IPS DF 4.7 (cell line): ENCODE measurements at regions not wholly inside any gene's neighbourhood (a gene's known extent, or its start where the extent isn't known, plus 50 kb on each side); places are given as distances from the start of the nearest gene placed in this dataset.

ENCODE experiments used
- DNase-seq: peaks from one replicate; pipeline ENCODE4 v3.0.0-alpha.2; 2013; ENCODE audit warnings: low spot score; ENCODE audit errors: extremely low read depth

DNA sequence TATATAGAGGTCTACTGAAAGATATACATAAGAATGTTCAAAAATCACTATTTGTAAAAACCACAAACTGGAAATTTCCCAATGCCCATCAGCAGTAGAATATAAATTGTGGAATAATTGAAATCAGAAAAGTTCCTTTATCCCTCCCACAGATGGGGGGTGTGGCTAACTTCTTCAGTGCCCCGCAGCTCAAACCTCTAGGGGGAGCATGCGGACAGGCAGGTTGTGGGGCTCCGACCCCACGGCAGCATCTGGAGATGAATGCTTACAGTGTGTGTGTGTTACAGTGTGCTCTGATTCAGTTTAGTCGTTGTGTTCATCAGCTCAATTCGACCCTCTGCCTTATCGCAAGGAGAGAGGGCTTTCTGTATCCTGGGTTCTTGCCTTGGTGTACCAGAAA, 262.1 kb upstream of the LRRC7 start:
- no peak for DNase-seq

DNA sequence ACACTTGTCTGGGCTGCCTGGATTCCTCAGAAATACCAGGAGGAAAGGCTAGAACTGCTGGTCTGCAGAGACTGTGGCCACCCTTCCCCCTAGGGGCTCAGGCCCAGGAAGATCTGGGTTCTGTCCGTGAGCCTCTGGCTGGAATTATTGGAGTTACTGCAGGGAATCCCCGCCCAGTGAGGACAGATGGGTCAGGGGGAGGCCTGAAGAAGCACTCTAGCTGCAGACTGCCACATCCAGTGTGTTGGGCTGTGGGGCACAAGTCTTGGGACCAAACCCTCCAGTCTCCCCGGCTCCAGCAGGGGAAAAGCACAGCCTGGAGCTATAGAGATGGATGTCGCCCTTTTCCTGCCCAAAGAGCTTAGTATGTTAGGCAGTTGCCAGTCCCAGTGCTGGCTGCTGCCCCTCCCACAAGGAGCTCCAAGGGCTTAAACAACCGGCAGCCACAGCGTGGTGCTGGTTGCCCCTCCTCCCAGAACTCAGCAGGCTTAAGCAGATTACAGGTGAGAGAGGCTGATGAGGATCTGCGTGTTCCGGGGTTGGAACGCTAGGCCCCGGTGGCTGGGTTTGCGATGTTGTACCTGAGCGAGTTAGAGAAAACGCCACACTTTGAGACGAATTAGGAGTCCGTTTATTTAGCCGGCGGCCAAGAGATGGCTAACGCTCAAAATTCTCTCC, 255.5 kb upstream of the LRRC7 start:
- DNase-seq = peak; percentile 38

DNA sequence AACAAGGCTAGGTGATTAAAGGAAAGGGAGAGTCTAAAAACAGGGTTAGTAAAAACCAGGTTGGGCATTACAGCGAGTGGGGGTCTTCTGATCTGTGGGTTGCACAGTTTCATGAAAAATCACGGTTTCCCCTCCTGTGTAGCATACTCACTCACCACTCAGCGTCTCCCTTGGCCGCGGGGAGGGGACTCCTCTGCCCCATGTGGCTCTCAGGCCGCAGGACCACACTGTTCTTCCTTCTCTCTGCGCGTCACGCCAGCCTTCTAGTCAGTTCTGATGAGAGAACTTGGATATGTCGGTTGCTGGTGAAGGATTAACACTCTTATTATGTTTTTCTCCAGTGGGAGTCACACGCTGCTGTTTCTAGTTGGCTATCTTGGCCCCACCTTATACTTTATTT, 254.6 kb upstream of the LRRC7 start:
- DNase-seq = no peak

DNA sequence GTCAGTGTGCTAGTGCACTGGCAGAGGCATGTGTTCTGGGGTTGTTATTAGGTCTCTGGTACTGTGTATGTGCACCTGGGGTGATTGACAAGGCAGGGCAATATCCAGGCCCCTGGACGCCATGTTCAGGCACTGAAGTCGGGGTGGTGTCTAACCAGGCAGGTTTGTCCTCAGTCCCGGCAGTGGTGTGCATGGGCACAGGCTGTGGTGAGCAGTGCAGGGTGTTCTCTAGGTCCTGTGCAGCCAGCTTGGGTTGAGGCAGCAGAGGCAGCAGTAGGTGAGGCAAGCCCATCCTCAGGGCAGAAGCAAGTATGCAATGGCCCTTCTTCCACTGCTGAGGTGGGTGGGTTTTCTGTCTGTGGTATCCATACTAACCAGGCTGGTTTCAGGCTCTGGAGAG, 252.3 kb upstream of the LRRC7 start:
- no peak for DNase-seq

DNA sequence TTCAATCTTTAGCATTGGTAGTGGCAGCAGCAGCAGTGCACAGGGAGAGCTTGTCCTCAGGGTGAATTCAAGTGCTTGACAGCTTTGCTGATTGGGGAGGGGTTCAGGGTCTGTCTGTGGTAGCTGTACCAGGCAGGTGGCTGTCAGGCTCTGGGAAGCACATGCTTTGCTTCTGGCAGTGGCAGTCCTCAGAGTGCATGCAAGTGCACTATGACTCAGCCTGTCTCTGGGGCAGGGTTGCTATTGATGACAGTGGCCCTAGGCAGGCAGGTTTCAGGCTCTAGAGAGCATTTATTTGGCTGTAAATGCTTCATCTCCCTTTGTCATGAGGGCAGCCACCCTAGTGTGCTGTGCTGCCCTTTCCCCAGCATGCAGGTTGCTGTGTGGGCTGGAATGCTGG, 251.9 kb upstream of the LRRC7 start:
- no peak for DNase-seq

DNA sequence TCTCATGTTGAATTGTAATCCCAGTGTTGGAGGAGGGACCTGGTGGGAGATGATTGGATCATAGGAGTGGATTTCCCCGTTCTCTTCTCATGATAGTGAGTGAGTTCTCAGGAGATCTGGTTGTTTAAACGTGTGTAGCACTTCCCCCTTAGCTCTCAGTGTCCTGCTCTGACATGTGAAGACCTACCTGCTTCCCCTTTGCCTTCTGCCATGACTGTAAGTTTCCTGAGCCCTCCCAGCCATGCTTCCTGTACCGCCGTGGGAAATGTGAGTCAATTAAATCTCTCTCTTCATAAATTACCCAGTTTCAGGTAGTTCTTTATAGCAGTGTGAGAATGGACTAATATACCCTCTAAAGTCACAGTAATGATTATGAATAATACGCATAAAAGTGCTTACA, 248.4 kb upstream of the LRRC7 start:
- no peak for DNase-seq

DNA sequence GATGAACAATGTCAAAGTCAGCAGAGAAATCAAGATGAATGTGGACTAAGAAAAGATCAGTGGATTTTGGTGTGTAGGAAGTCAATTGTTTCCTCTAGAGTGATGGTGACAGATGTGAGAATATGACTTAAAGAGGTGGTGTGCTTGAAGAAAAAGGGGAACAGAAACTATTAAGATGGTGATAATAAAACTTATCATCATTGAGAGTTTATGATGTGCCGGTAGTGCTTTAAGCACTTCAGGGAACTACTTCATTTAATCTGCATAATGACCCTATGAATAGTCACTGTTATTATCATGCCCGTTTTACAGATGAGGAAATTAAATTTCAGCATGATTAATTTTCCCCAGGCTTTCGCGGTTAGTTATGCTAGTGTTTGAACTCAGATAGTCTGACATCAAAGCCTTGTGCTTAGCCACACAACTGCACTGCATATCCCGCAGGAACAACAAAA, 246.9 kb upstream of the LRRC7 start:
- DNase-seq = no peak

DNA sequence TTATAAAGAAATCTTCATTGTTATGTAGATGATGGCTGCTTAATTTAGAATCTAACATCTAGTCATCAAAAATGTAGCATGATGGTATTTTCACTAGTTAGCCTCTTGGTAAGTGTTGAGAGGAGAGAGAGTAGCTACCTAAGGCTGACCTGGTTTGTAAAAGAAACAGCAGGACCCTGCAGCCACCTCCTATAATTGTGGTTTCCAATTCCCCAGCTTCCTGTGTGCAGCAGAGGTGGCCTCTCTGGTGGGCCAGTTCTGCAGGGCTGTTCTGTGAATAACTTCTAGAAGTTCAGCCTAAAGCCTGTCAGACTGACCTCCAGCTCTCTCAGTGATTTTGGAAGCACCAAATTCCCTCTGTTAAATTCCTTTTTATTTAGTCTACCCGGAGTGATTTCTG, 246.4 kb upstream of the LRRC7 start:
- DNase-seq = no peak

DNA sequence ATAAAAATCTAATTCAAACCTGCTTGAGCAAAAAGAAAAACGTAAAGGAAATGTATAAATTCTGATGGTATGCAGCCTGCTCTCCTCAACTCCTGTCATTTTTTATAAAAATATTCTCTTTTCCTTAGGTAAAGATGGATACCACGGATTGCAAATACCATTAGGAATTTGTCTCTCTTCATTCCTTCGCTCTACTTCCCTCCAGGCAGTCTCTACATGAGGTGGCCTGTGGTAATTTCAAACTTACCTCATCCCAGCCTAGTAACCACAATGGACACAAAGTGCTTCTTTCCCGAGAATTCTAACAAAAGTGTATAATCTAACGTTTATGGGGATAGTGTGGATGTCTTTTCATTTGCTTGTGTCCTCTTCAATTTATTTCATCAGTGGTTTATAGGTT, 239.5 kb upstream of the LRRC7 start:
- DNase-seq = no peak

DNA sequence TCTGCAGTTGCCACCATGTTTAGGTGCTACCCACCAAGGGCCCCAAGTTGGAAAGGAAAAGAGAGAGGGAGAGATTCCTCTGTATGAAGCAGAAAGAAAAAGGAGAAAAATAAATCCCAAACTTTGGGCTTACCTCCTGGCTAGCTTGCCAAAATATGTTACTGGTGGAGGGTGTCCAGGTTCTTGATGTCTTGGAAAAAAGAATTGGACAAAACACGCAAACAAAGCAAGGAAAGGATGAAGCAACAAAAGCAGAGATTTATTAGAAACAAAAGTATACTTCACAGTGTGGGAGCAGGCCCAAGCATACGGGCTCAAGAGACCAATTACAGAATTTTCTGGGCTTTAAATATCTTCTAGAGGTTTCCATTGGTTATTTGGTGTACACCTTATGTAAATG, 204.5 kb upstream of the LRRC7 start:
- no peak for DNase-seq

DNA sequence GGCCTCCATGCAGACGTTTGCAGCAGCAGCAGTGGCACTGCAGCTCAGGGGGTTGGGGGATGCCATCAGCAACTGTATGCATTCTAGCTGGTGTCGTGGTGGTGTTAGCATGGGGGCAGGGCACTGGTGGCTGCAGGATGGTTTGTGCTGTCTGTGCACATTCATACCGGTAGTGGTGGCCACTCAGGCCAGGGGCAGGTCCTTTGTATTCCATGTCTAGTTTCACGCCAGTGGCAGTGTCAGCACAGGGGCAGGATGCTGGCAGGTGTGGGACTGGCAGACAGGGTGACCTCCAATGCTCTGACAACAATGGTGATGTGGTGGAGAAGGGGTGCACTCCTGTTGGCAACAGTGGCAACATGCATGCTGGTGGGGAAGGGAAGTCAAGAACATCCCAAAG, 194.2 kb upstream of the LRRC7 start:
- DNase-seq = no peak

DNA sequence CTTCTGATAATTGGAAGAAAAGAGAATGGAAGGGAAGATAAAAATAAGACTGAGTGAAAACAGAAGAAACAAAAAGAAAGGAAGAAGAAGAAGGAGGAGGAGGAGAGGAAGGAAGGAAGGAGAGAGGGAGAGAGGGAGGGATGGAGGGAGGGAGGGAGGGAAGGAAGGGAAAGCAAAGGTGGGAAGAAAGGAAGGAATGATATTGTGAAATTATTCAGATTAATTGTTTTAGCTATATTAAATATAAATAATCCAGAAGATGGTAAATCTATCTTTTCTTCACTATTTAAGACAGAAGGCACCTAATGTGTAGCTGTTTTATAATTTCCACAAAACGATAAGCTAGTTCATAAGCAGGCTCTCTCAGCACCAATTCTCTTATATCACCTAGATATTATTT, 191.3 kb upstream of the LRRC7 start:
- no peak for DNase-seq

DNA sequence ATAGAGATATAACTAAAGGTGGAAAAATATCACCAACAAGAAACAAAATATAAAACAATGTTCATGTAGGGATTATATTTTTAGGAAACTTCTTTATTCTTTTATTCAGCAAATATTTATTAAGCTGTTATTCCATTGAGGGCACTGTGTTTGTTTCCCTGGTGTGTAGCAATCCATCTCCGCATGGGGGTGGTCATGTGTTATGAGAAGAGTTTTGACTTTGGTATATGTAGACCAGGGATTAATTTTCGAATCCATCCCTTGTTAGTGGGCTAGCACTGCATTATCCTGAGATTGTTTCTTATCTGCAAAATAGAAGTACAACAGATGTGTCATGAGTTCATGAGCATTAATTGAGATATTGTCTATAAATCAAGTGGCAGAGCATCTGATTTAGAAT, 190.2 kb upstream of the LRRC7 start:
- no peak for DNase-seq

DNA sequence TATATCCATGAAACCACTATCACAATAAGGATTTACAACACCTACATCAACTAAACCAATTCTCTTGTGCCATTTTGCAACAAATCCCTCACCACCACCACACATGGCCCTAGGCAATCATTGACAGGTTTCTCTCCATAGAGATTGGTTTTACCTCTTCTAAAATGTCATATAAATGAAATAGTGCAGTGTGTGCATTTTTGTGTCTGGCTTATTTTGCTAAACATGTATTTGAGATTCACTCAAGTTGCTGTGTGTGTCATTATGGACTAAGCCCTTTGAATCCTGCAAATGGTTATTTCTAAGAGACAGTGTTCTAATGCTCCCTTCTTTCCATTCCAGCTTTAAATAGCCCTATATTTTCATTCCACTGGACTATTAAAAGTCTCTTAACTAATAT, 179.7 kb upstream of the LRRC7 start:
- DNase-seq = no peak

DNA sequence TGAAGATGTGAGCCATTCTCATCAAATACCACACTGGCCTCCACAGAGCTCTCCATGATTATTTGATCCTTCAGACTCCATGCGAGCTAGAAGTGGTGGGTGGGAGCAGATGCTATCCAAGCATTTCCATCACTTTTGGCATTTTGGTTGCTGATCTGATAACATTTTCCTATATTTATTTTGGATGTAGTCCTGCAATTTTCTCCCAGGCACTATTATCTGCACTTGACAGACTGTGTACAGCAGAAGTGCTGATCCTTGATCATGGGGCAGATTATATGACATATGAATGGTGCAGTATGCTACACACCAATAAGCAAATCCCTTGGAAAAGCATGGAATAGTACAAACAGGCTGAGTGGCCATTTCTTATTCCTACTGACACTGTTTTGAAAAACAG, 167.6 kb upstream of the LRRC7 start:
- no peak for DNase-seq

DNA sequence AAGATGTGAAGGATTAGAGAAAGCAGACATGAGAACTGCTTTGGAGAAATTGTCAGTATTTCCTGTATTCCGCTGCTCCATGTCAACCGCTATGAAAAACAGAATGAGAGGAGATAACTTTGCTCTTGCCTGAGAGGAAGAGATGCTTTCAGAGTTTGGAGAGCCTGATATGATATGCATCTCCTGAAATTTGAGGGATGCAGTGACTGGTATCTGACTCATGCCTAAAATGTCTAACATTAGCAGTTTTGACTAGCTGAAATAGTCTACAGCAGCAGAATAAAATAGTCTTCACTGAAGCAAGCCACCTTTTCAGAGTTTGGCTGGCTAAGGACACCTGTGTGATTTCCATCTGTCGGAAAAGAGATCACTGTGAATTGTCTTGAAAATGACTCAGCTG, 165.8 kb upstream of the LRRC7 start:
- DNase-seq = no peak

DNA sequence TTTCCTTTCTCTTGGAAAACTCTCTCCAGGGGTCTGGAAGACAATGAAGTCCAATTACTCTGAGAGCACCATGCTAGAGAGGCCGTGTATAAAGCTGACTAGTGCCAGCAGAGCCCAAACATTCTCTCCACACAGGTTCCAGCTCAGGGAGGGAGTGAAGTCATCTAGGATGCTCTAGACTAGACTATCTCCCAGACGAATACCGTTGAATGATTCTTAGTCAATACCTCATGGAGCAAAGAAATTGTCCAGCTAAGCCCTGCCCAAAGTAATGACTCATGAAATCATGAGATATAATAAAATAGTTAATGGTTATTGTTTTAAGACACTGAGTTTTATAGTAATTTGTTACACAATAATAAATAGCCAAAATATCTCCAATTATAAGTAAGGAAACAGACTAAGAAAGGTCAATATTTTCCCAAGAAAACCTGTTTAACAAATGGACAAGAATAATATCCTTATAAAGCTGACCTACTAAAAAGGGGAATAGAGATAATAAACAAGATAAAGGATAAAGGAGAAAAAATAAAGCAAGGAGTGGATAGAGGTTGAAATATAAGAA, 163.9 kb upstream of the LRRC7 start:
- DNase-seq = no peak

DNA sequence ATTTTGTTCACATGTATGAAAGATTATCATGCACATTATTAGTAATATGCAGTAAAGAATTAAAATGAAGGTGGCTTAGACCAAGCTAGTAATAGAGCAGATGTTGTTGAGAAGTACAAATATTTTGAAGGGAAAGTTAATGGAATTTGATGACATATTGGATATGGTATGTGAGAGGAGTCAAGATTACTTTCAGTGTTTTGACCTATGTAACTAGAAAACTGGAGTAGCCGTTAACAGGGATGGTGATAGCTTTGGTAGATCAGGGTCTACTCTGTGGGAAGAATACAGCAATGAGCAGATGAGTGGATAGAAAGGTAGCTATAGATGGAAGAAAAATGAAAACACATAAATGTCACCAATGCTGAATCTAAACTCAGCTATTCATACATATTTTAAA, 163.2 kb upstream of the LRRC7 start:
- DNase-seq = no peak

DNA sequence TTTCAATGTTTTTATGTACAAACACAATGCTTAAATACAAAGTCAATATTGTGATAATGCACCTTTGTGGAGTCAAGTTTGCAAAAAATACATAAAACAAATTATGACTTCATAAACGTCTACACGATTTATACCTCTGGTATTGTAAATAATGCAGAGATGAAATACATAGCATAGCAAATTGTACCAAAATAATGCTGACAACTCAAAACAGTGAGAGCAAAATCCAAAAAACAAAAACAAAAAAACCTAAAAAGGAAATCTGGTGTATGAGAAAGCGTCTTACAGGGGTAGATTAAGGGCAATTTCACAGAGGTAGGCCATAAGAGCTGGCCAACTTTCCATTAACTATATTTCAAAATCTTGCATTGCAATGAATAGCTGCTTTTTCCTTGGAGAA, 161.5 kb upstream of the LRRC7 start:
- DNase-seq = no peak

DNA sequence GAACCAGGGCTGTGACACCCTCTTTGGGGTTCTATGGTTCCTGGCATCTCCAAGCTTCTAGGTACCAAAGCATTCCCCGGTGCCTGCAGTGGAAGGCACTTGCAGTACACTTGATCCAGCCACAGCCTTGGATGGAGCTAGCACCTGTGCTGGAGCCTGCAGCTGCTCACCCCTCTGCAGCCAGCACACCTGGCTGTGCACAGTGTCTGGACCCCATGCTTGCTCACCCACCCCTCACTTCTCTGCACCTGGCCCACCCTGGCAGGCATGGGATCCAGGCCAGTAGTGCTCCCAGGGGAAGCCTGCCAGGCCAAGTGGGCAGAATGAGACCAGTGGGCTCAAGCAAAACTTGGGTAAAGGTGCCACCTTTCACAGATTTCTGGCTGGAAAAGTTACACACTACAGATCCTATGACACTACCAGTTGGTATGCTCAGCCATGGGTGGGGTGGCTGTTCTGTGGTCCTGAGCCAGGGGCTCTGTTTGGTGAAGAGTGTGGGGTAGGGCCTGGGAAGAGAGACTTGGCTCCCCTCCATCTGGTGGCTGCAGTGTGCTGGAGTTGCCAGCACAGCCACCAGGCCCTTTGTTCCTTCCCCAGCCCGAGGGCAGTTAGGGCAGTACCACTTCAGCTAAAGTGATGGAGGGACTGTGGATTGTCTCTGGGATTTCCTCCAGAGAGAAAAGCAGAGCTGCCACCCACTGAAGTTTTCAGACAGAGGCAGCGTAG, 157.8 kb upstream of the LRRC7 start:
- no peak for DNase-seq

DNA sequence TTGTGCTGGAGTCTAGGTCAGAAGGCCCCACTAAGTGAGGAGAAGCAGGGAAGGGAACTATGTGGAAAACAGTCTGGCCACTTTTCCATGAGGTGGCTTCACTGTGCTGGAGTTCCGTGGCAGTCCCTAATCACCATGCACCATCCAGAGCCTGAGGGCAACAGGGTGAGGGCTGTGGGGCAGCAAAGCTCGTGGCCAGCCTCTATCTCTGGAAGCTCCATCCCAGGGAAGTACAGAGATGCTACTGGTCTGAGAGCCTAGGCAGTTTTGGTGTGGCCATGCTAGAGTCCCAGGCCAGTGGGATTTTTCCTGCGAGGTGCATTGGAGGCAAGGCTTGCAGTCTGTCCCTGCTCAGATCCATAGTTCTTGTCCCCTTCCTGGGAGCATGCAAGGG, 157.3 kb upstream of the LRRC7 start:
- no peak for DNase-seq

DNA sequence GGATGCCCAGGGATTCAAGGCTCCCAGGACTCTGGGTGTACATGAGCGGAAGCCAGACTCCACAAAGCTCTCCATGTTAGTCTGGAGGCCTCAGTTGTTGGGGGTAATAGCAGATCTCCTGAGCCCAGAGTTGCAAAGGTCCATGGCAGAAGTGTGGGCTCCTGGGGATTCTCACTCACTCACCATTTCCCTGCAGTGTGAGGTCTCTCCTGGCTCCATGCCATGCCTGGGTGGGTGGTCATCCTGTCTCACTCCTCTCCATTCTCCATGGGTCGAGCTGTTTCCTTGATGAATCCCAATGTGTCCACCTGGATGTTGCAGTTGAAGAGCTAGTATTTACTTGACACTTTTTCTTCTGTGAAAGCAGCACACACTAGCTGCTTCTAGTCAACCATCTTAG, 156.8 kb upstream of the LRRC7 start:
- DNase-seq = no peak

DNA sequence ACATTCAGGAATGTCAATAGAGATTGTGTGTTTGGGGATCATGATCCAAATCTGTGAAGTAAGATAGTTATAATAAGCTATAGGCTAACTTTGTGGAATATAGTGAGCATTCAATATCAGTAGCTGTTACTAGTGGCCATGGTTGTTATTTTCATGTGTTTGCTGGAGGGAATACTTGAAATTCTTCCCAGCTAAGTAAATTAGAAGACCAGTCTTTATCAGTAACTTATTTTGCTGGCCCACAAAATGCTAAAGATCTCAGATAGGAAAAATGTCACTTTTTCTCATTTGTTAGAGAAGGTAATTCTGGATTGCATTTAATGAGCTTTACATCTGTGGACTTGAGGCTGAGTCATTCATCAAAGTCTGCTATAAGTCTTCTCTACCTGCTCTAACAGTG, 156.1 kb upstream of the LRRC7 start:
- DNase-seq = no peak
